HG03432 (cell line): ENCODE measurements at regions not wholly inside any gene's neighbourhood (a gene's known extent, or its start where the extent isn't known, plus 50 kb on each side); places are given as distances from the start of the nearest gene placed in this dataset.

Experiments
- ATAC-seq: cut with Tn5 transposase; IDR thresholded peaks from one replicate; pipeline ENCODE4 v1.9.1; 2021; ENCODE audit warnings: mild to moderate bottlenecking, moderate library complexity; ENCODE audit not compliant: unreplicated experiment

GRCh38 chr5:2461701-2462691 lies 289.5 kb downstream of the IRX2 start:
- no peak for ATAC-seq

- no peak for ATAC-seq
Measured at GRCh38 chr5:2460098-2460497, 291.4 kb downstream of the IRX2 start.

DNA sequence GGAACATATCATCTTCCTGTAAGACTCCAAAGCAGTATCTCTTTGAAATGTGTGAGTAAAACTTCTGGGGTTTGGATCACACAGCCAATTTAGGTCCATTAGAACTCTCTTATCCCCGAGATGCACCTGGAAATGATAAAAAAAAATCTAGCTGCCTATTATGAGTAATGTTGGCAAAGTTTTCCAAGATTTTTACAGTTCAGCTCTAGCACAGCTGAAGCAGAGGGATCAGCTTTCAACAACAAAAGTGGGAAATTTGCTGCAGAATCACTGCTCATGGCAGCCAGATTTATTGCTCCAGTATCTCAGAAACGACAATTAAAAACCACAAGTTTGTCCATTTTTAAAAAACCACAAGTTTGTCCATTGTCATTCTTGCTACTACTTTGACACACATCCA lies 292.2 kb downstream of the IRX2 start:
- ATAC-seq = no peak

- ATAC-seq = no peak
Measured at GRCh38 chr5:2455878-2456277, 295.6 kb downstream of the IRX2 start.

GRCh38 chr5:2454876-2455275 lies 296.6 kb downstream of the IRX2 start:
- no peak for ATAC-seq

DNA sequence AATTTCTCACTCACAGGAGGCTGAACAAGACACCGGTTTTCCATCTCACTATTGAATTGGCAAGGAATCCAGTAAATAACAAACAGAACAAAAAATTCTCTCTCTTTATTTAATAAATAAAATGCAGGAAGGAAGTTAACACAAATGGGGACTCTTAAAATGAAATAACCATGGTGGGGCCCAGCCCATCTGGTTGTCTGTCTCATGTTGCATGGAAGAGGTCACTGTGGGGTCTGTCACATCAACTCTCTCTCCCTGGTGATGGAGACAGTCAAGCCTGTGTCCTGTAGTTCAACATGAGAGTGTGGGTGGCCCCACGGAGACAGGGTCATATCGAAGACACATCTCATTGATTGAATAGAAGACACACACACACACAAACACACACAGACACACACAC lies 297.7 kb downstream of the IRX2 start:
- ATAC-seq = no peak

- no peak for ATAC-seq
Measured at GRCh38 chr5:2451100-2451499, 300.4 kb downstream of the IRX2 start.

GRCh38 chr5:2442496-2443354 lies 308.8 kb downstream of the IRX2 start:
- no peak for ATAC-seq

GRCh38 chr5:2441495-2442180 lies 309.8 kb downstream of the IRX2 start:
- no peak for ATAC-seq

DNA sequence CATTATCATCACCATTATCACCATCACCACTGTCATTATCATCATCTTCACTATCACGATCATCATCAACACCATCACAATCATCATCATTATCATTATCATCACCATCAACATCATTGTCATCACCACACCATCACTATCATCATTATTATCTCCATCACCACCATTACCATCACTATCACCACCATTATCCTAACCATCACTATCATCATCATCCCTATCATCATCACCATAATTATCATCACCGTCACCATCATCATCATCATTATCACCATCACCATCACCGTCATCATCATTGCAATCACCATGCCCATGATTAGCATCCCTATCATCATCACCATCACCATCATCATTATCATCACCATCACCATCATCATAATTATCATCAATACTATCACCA lies 311.9 kb downstream of the IRX2 start:
- ATAC-seq = no peak

- no peak for ATAC-seq
Measured at GRCh38 chr5:2433086-2433485, 318.4 kb downstream of the IRX2 start.

GRCh38 chr5:2432076-2432920 lies 319.2 kb downstream of the IRX2 start:
- ATAC-seq = no peak

GRCh38 chr5:2430606-2431005 lies 320.9 kb downstream of the IRX2 start:
- no peak for ATAC-seq

- no peak for ATAC-seq
Measured at GRCh38 chr5:2427983-2428382, 323.5 kb downstream of the IRX2 start.

DNA sequence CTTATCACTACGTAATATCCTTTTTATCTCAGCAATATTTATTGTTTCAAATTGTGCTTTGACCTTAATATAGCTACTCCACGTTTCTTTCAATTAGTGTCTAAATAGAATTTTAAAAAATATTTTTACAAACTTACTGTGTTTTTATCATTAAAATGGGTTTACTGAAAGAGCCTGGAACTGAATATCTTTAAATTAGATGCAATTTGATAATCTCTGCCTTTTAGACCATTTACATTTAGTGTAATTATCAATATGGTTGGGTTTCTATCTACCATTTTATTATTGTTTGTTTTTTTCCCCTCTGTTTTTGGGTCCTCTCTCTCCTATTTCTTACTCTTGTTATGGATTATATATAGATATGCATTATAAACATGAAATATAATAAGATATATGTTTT lies 327.8 kb downstream of the IRX2 start:
- no peak for ATAC-seq

- no peak for ATAC-seq
Measured at GRCh38 chr5:2417301-2417700, 334.2 kb downstream of the IRX2 start.

DNA sequence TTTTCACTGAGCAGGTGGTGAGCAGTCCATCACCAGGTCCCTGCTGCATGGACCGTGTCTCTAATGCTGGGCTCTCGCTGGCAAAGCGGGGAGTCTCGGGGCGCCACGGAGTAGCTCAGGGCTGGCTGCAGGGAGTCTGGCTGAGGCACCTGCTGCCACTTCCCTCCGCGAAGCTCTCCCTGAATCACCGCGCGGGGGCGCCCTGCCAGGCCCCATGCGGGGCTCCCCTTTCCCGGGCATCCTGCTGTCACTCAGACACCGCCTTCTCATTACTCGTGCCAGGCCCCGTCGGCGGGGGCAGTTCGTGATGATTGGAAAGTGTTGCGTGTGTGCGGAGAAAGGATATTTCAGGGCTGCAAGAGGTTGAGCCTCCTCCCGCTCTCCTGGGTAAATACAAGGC lies 335.8 kb downstream of the IRX2 start:
- no peak for ATAC-seq

GRCh38 chr5:2410451-2410850 lies 341.0 kb downstream of the IRX2 start:
- no peak for ATAC-seq

DNA sequence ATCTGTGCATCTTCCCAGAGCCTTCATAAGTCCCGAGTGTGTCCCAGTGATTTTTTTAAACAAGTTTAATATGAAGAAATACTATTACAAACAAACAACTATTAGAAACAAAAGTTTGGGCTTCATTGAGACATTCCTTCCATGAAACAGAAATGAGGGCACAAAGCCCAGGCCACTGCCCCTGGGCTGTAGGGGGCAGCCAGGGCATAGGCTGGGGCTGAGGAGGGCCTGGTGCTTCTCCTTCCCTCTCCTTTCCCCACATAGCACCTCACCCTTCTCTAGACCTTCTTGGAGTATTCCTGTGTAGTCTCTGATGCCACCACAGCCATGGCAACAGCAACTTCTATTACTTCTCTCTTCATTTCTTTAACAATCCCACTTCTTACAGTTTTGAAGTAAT lies 348.2 kb downstream of the IRX2 start:
- ATAC-seq = no peak

DNA sequence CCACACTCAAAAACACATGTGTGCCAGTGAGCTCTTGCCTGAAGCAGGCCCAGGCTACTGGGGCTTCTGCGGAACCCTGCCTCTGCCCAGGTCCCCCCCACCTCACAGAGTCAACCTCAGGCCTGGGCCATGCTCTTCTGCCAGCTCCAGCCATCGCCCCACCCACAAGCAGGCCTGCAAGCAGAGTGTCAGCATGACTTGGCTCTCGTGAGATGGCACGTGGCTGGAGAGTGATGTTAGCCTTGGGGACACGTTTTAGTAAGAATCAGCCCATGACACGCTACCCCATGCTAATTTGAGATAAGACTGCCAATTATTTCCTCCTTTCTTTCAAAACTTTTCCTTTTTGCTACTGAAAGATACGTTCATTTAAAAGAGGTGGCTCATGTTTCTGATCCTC lies 351.7 kb downstream of the IRX2 start:
- ATAC-seq = no peak
